ENCODE measurements at regions not wholly inside any gene's neighbourhood (a gene's known extent, or its start where the extent isn't known, plus 50 kb on each side); places are given as distances from the start of the nearest gene placed in this dataset.
"Not testable (repeated sequence)": the region's sequence is repeated elsewhere in the genome, so short reads cannot be mapped to it uniquely, and the experiment has no call there.

- DNase-seq = no peak
Measured at GRCh38 chr7:85386460-85386859, 199.6 kb upstream of the SEMA3D start.

- no peak for DNase-seq
Measured at GRCh38 chr7:85384392-85384791, 197.5 kb upstream of the SEMA3D start.

GRCh38 chr7:85381212-85381611 lies 194.4 kb upstream of the SEMA3D start:
- no peak for DNase-seq

GRCh38 chr7:85376589-85376988 lies 189.7 kb upstream of the SEMA3D start:
- DNase-seq = no peak

- DNase-seq = no peak
Measured at GRCh38 chr7:85356916-85357315, 170.1 kb upstream of the SEMA3D start.

- no peak for DNase-seq
Measured at GRCh38 chr7:85343484-85343883, 156.6 kb upstream of the SEMA3D start.

GRCh38 chr7:85342781-85343180 lies 155.9 kb upstream of the SEMA3D start:
- DNase-seq = no peak

- DNase-seq = no peak
Measured at GRCh38 chr7:85341973-85342372, 155.1 kb upstream of the SEMA3D start.

- no peak for DNase-seq
Measured at GRCh38 chr7:85341121-85341520, 154.3 kb upstream of the SEMA3D start.

GRCh38 chr7:85336086-85336485 lies 149.2 kb upstream of the SEMA3D start:
- no peak for DNase-seq

- not testable (repeated sequence) for DNase-seq
Measured at GRCh38 chr7:85335113-85335512, 148.3 kb upstream of the SEMA3D start.

- no peak for DNase-seq
Measured at GRCh38 chr7:85328456-85328998, 141.7 kb upstream of the SEMA3D start.

GRCh38 chr7:85324145-85324799 lies 137.4 kb upstream of the SEMA3D start:
- no peak for DNase-seq

- no peak for DNase-seq
Measured at GRCh38 chr7:85322252-85322651, 135.4 kb upstream of the SEMA3D start.

- DNase-seq = no peak
Measured at GRCh38 chr7:85320699-85321476, 134.0 kb upstream of the SEMA3D start.

- DNase-seq = no peak
Measured at GRCh38 chr7:85316489-85316888, 129.6 kb upstream of the SEMA3D start.

GRCh38 chr7:85310301-85310700 lies 123.4 kb upstream of the SEMA3D start:
- DNase-seq = no peak

GRCh38 chr7:85306115-85306514 lies 119.3 kb upstream of the SEMA3D start:
- DNase-seq = no peak

GRCh38 chr7:85294176-85294575 lies 107.3 kb upstream of the SEMA3D start:
- DNase-seq = no peak

GRCh38 chr7:85292908-85293576 lies 106.2 kb upstream of the SEMA3D start:
- no peak for DNase-seq

GRCh38 chr7:85290269-85290668 lies 103.4 kb upstream of the SEMA3D start:
- DNase-seq = no peak

- DNase-seq = no peak
Measured at GRCh38 chr7:85289279-85289678, 102.4 kb upstream of the SEMA3D start.

GRCh38 chr7:85287106-85287825 lies 100.4 kb upstream of the SEMA3D start:
- DNase-seq = no peak

All from KG1 (cell line).